ENCODE measurements at regions not wholly inside any gene's neighbourhood (a gene's known extent, or its start where the extent isn't known, plus 50 kb on each side); places are given as distances from the start of the nearest gene placed in this dataset.

DNA sequence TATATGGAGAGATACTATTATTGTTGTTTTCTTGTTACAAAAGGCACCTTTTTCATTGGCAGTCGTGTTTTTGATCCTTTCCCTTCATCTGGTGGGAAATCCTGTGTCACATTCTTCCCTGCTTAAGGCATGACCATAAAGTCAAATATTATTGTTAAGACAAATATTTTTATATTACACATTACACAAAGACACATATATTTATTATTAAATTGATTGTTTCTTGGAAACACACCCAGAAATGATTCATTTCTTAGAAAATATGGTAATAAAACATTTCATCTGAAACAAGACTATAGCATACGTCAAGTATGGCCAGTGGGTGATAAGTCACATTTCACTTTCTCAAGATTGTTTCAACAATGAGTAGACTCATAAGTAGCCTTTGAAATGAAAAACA is 77.3 kb downstream of the KCTD12 start:
- H3K4me1 ChIP-seq (ENCODE audit: low read length) = no peaks in the 10 kb centered on the region
- no peak overlapping the region for H3K4me3 ChIP-seq (ENCODE audit: low read length)
- no peaks in the 10 kb centered on the region for H4K20me1 ChIP-seq (ENCODE audit: insufficient read depth, low read length)
- H3K9ac ChIP-seq (ENCODE audit: low read length) = no peak overlapping the region
- H2AFZ ChIP-seq (ENCODE audit: low read length) = no peak overlapping the region
- H3K27me3 ChIP-seq (replicated peaks; ENCODE audit: insufficient read depth, low read length) = no peaks in the 10 kb centered on the region
- no peaks in the 10 kb centered on the region for H3K79me2 ChIP-seq (ENCODE audit: low read length)
- H3K27ac ChIP-seq (ENCODE audit: low read length) = no peak overlapping the region
- H3K4me2 ChIP-seq (ENCODE audit: low read depth, low read length) = no peak overlapping the region
- H3K9me3 ChIP-seq (replicated peaks; ENCODE audit: insufficient read depth, low read length) = no peaks in the 10 kb centered on the region
- H3F3A ChIP-seq (ENCODE audit: insufficient read depth, low read length) = no peaks in the 10 kb centered on the region
- H3K9me2 ChIP-seq (replicated peaks; ENCODE audit: insufficient read depth, low read length) = no peaks in the 10 kb centered on the region
- TF ChIP-seq EZH2 (optimal IDR thresholded peaks at IDR 0.05; ENCODE audit: low read depth, low read length) (no peak), EZH2phosphoT487 (IDR thresholded peaks at IDR 0.05; ENCODE audit: low read length) (no peak)
- TF ChIP-seq, protein P1, sequence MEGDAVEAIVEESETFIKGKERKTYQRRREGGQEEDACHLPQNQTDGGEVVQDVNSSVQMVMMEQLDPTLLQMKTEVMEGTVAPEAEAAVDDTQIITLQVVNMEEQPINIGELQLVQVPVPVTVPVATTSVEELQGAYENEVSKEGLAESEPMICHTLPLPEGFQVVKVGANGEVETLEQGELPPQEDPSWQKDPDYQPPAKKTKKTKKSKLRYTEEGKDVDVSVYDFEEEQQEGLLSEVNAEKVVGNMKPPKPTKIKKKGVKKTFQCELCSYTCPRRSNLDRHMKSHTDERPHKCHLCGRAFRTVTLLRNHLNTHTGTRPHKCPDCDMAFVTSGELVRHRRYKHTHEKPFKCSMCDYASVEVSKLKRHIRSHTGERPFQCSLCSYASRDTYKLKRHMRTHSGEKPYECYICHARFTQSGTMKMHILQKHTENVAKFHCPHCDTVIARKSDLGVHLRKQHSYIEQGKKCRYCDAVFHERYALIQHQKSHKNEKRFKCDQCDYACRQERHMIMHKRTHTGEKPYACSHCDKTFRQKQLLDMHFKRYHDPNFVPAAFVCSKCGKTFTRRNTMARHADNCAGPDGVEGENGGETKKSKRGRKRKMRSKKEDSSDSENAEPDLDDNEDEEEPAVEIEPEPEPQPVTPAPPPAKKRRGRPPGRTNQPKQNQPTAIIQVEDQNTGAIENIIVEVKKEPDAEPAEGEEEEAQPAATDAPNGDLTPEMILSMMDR (IDR thresholded peaks at IDR 0.05; ENCODE audit: low read length) = no peak
- H3K36me3 ChIP-seq (replicated peaks; ENCODE audit: insufficient read depth, low read length) = no peaks in the 10 kb centered on the region
- DNase-seq = no peak

DNA sequence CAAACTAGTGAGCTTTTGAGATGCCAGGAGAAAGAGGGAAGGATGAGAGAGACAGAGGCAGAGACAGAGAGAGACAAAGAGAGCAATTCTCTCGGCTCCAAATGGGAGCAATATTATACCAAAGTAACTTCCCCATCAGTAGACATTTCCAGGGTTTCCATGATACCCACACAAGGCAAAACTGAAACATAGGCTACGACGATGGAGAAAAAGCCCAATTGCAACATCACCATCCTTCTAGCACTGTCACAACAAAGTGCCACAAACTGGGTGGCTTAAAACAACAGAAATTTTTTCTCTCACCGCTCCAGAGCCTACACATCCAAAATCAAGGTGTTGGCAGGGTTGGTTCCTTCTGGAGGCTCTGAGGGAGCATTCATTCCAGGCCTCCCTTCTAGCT is 81.4 kb downstream of the KCTD12 start:
- Histone ChIP-seq H2AFZ (ENCODE audit: low read length) (no peak overlapping the region), H3K4me1 (ENCODE audit: low read length) (no peaks in the 10 kb centered on the region), H3K4me3 (ENCODE audit: low read length) (no peak overlapping the region), H3K9me3 (replicated peaks; ENCODE audit: insufficient read depth, low read length) (no peaks in the 10 kb centered on the region), H3K4me2 (ENCODE audit: low read depth, low read length) (no peak overlapping the region), H3F3A (ENCODE audit: insufficient read depth, low read length) (no peaks in the 10 kb centered on the region), H4K20me1 (ENCODE audit: insufficient read depth, low read length) (no peaks in the 10 kb centered on the region), H3K9ac (ENCODE audit: low read length) (no peak overlapping the region), H3K79me2 (ENCODE audit: low read length) (no peaks in the 10 kb centered on the region), H3K36me3 (replicated peaks; ENCODE audit: insufficient read depth, low read length) (no peaks in the 10 kb centered on the region), H3K27ac (ENCODE audit: low read length) (no peak overlapping the region), H3K9me2 (replicated peaks; ENCODE audit: insufficient read depth, low read length) (no peaks in the 10 kb centered on the region), H3K27me3 (replicated peaks; ENCODE audit: insufficient read depth, low read length) (no peaks in the 10 kb centered on the region)
- no peak for DNase-seq
- no peak for TF ChIP-seq EZH2phosphoT487 (IDR thresholded peaks at IDR 0.05; ENCODE audit: low read length)
- TF ChIP-seq, protein P1 (IDR thresholded peaks at IDR 0.05; ENCODE audit: low read length) = no peak
- TF ChIP-seq EZH2 (optimal IDR thresholded peaks at IDR 0.05; ENCODE audit: low read depth, low read length) = no peak

DNA sequence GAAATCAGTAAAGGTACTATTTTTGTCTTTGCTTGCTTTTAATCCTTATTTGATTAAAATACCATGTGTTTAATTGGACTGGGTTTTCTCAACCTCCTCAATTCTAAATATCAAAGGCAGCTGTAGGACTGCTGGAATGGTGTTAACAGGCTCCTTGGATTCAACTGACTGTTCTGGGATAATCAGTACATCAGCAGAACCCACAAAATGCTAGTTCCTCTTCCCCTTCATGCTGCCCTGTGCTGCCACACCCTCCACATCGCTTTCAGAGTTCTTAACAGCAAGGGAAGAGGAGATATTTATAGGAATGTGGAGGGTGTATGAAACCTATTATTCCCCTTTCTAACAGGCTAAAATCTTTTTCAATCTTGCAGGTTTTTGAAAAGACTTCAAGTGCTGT is 82.4 kb downstream of the KCTD12 start:
- Histone ChIP-seq H3F3A (ENCODE audit: insufficient read depth, low read length) (no peaks in the 10 kb centered on the region), H4K20me1 (ENCODE audit: insufficient read depth, low read length) (no peaks in the 10 kb centered on the region), H3K27ac (ENCODE audit: low read length) (no peak overlapping the region), H2AFZ (ENCODE audit: low read length) (no peak overlapping the region), H3K27me3 (replicated peaks; ENCODE audit: insufficient read depth, low read length) (no peaks in the 10 kb centered on the region), H3K79me2 (ENCODE audit: low read length) (no peaks in the 10 kb centered on the region), H3K36me3 (replicated peaks; ENCODE audit: insufficient read depth, low read length) (no peaks in the 10 kb centered on the region), H3K9me2 (replicated peaks; ENCODE audit: insufficient read depth, low read length) (no peaks in the 10 kb centered on the region), H3K4me2 (ENCODE audit: low read depth, low read length) (no peak overlapping the region), H3K9me3 (replicated peaks; ENCODE audit: insufficient read depth, low read length) (no peaks in the 10 kb centered on the region), H3K9ac (ENCODE audit: low read length) (no peak overlapping the region), H3K4me1 (ENCODE audit: low read length) (no peaks in the 10 kb centered on the region), H3K4me3 (ENCODE audit: low read length) (no peak overlapping the region)
- TF ChIP-seq, protein P1 (IDR thresholded peaks at IDR 0.05; ENCODE audit: low read length) = no peak
- no peak for TF ChIP-seq EZH2 (optimal IDR thresholded peaks at IDR 0.05; ENCODE audit: low read depth, low read length)
- TF ChIP-seq EZH2phosphoT487 (IDR thresholded peaks at IDR 0.05; ENCODE audit: low read length) = no peak
- DNase-seq = no peak

All from MM.1S (cell line).